PC-3 (cell line): ENCODE measurements at regions not wholly inside any gene's neighbourhood (a gene's known extent, or its start where the extent isn't known, plus 50 kb on each side); places are given as distances from the start of the nearest gene placed in this dataset.

ENCODE experiments used
- ATAC-seq: fragments of 200-7000 bp; cut with Tn5 transposase; 2 replicates; pipeline ENCODE4 v1.9.1; 2020; ENCODE audit warnings: mild to moderate bottlenecking, moderate library complexity
- BruUV-seq: library from RNA; stranded (reverse); fragments of 400-500 nt; replicated peaks from 2 replicates; lab custom pipeline; 2021; lab: Mats Ljungman, UMichigan
- CTCF ChIA-PET: fragments of 300-600 bp; sonication (Branson Sonifier 250); formaldehyde crosslinking; loops from one replicate; lab custom pipeline; 2022; ENCODE audit warnings: antibody characterized with exemption; lab: Charles Lee
- POLR2A ChIA-PET: fragments of 300-600 bp; sonication (Branson Sonifier 250); formaldehyde crosslinking; loops from one replicate; lab custom pipeline; 2022; ENCODE audit warnings: antibody characterized with exemption; ENCODE audit not compliant: unreplicated experiment; lab: Charles Lee
- DNase-seq: peaks from one replicate; pipeline ENCODE4 v3.0.0-alpha.2; 2015
- H2AFZ ChIP-seq: fragments of 300-600 bp; sonication (generic); 2 replicates; pipeline ENCODE4 v1.6.0; 2016; ENCODE audit warnings: antibody characterized with exemption, low read length
- H3F3A ChIP-seq: fragments of 300-600 bp; sonication (generic); one replicate; pipeline ENCODE4 v1.6.0; 2017; ENCODE audit warnings: antibody characterized with exemption, low read length, control low read depth, mild to moderate bottlenecking; ENCODE audit not compliant: unreplicated experiment
- H3K27ac ChIP-seq: fragments of 300-600 bp; sonication (generic); 2 replicates; pipeline ENCODE4 v1.5.1; 2016; ENCODE audit warnings: mild to moderate bottlenecking, low read length
- H3K27me3 ChIP-seq: fragments of 300-600 bp; sonication (generic); 2 replicates; pipeline ENCODE4 v1.6.1; 2016; ENCODE audit warnings: low read length, mixed read lengths
- H3K36me3 ChIP-seq: fragments of 300-600 bp; sonication (generic); 2 replicates; pipeline ENCODE4 v1.6.1; 2016; ENCODE audit warnings: low read depth, mixed run types, low read length, mixed read lengths
- H3K4me1 ChIP-seq: fragments of 300-600 bp; sonication (generic); 2 replicates; pipeline ENCODE4 v1.5.1; 2016; ENCODE audit warnings: low read length; ENCODE audit not compliant: insufficient read depth
- H3K4me2 ChIP-seq: fragments of 300-600 bp; sonication (generic); 2 replicates; pipeline ENCODE4 v1.6.0; 2016; ENCODE audit warnings: low read length
- H3K4me3 ChIP-seq: fragments of 300-600 bp; sonication (generic); 2 replicates; pipeline ENCODE4 v1.5.1; 2016; ENCODE audit warnings: mild to moderate bottlenecking, low read length, mixed read lengths
- H3K79me2 ChIP-seq: fragments of 300-600 bp; sonication (generic); 2 replicates; pipeline ENCODE4 v1.6.1; 2017; ENCODE audit warnings: low read length, mixed read lengths
- H3K9ac ChIP-seq: fragments of 300-600 bp; sonication (generic); 2 replicates; pipeline ENCODE4 v1.6.0; 2016; ENCODE audit warnings: mild to moderate bottlenecking, low read length
- H3K9me2 ChIP-seq: fragments of 300-600 bp; sonication (generic); replicated peaks from 2 replicates; pipeline ENCODE4 v1.6.1; 2016; ENCODE audit warnings: mixed run types, low read length, mixed read lengths
- H3K9me3 ChIP-seq: fragments of 300-600 bp; sonication (generic); 2 replicates; pipeline ENCODE4 v1.6.1; 2016; ENCODE audit warnings: low read length, mixed read lengths
- H4K20me1 ChIP-seq: fragments of 300-600 bp; sonication (generic); 2 replicates; pipeline ENCODE4 v1.6.1; 2016; ENCODE audit warnings: low read length, mixed read lengths
- CTCF ChIP-seq: fragments of 300-600 bp; sonication (generic); conservative IDR thresholded peaks from 2 replicates; pipeline ENCODE4 v1.5.1; 2017; ENCODE audit warnings: antibody characterized with exemption, low read depth, mild to moderate bottlenecking, low read length
- EZH2 ChIP-seq: fragments of 300-600 bp; sonication (generic); IDR thresholded peaks from one replicate; pipeline ENCODE4 v1.6.1; 2017; ENCODE audit warnings: antibody characterized with exemption, mild to moderate bottlenecking, low read length; ENCODE audit not compliant: unreplicated experiment
- EZH2phosphoT487 ChIP-seq: fragments of 300-600 bp; sonication (generic); IDR thresholded peaks from 2 replicates; pipeline ENCODE4 v1.6.1; 2018; ENCODE audit warnings: mild to moderate bottlenecking, antibody characterized with exemption, low read length, borderline replicate concordance
- intact Hi-C: fragments of 100-400 bp; cut with micrococcal nuclease; formaldehyde crosslinking; loops from 2 replicates; pipeline ENCODE4 v1.9.0; 2023

- DNase-seq (no peak), ATAC-seq (no peak)
- Histone ChIP-seq H3K4me3 (no peak overlapping the region), H3K9me2 (no peaks in the 10 kb centered on the region), H3K79me2 (no peaks in the 10 kb centered on the region), H2AFZ (no peak overlapping the region), H3K4me2 (no peak overlapping the region), H4K20me1 (no peaks in the 10 kb centered on the region), H3K27ac (no peak overlapping the region), H3K36me3 (no peaks in the 10 kb centered on the region), H3F3A (no peaks in the 10 kb centered on the region), H3K9ac (no peak overlapping the region), H3K9me3 (no peaks in the 10 kb centered on the region), H3K4me1 (no peaks in the 10 kb centered on the region), H3K27me3 (no peaks in the 10 kb centered on the region)
- ChIA-PET POLR2A (no interaction called here), CTCF (no interaction called here)
- no TSS peak for BruUV-seq
- intact Hi-C loops: no loop called here
- TF ChIP-seq EZH2phosphoT487: no peak
- TF ChIP-seq EZH2: no peak
- no peak for TF ChIP-seq CTCF
Measured at GRCh38 chr14:81729622-81730021, 196.0 kb upstream of the SEL1L start.

GRCh38 chr14:81737938-81738337, 204.3 kb upstream of the SEL1L start:
- H3K4me3 ChIP-seq: no peak overlapping the region
- ATAC-seq (no peak), DNase-seq (no peak)
- H3K27ac ChIP-seq: no peak overlapping the region
- H3K9me2 ChIP-seq: no peaks in the 10 kb centered on the region
- H3K79me2 ChIP-seq: no peaks in the 10 kb centered on the region
- no peaks in the 10 kb centered on the region for H3K27me3 ChIP-seq
- ChIA-PET CTCF (no interaction called here), POLR2A (no interaction called here)
- no peaks in the 10 kb centered on the region for H3K4me1 ChIP-seq
- H3K9ac ChIP-seq: no peak overlapping the region
- intact Hi-C loops: no loop called here
- H3K9me3 ChIP-seq: peaks cover 3% of the 10 kb centered on the region; the same call in 1 of the 2 replicates
- TF ChIP-seq EZH2phosphoT487 (no peak), CTCF (no peak), EZH2 (no peak)
- no peaks in the 10 kb centered on the region for H3K36me3 ChIP-seq
- H3K4me2 ChIP-seq: no peak overlapping the region
- H3F3A ChIP-seq: no peaks in the 10 kb centered on the region
- H4K20me1 ChIP-seq: no peaks in the 10 kb centered on the region
- no TSS peak for BruUV-seq
- no peak overlapping the region for H2AFZ ChIP-seq

- H3K4me2 ChIP-seq: no peak overlapping the region
- DNase-seq: no peak
- no peak overlapping the region for H3K27ac ChIP-seq
- H3K36me3 ChIP-seq: no peaks in the 10 kb centered on the region
- H3F3A ChIP-seq: no peaks in the 10 kb centered on the region
- no peaks in the 10 kb centered on the region for H3K9me2 ChIP-seq
- no peak overlapping the region for H3K4me3 ChIP-seq
- no peaks in the 10 kb centered on the region for H3K27me3 ChIP-seq
- H3K79me2 ChIP-seq: no peaks in the 10 kb centered on the region
- CTCF ChIA-PET: no interaction called here
- H4K20me1 ChIP-seq: no peaks in the 10 kb centered on the region
- H3K4me1 ChIP-seq: no peaks in the 10 kb centered on the region
- BruUV-seq: no TSS peak
- peaks cover 3% of the 10 kb centered on the region; the same call in 1 of the 2 replicates for H3K9me3 ChIP-seq
- ATAC-seq: no peak
- no peak overlapping the region for H2AFZ ChIP-seq
- no peak for TF ChIP-seq CTCF
- no peak for TF ChIP-seq EZH2phosphoT487
- TF ChIP-seq EZH2: no peak
- intact Hi-C loops: no loop called here
- no peak overlapping the region for H3K9ac ChIP-seq
- POLR2A ChIA-PET: no interaction called here
Measured at GRCh38 chr14:81738946-81739659, 205.4 kb upstream of the SEL1L start.
